COR-L47 (cell line): ENCODE measurements at regions not wholly inside any gene's neighbourhood (a gene's known extent, or its start where the extent isn't known, plus 50 kb on each side); places are given as distances from the start of the nearest gene placed in this dataset.
"Not testable (repeated sequence)": the region's sequence is repeated elsewhere in the genome, so short reads cannot be mapped to it uniquely, and the experiment has no call there.

Source experiments
- DNase-seq: peaks from one replicate; lab custom pipeline; 2025; lab: John Stamatoyannopoulos, UW

DNA sequence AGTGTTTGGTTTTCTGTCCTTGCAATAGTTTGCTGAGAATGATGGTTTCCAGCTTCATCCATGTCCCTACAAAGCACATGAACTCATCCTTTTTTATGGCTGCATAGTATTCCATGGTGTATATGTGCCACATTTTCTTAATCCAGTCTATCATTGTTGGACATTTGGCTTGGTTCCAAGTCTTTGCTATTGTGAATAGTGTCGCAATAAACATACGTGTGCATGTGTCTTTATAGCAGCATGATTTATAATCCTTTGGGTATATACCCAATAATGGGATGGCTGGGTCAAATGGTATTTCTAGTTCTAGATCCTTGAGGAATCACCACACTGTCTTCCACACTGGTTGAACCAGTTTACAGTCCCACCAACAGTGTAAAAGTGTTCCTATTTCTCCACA lies 269.8 kb upstream of the DCN start:
- not testable (repeated sequence) for DNase-seq

- no peak for DNase-seq
These were observed 259.7 kb upstream of the DCN start for GRCh38 chr12:91441993-91442952.

DNA sequence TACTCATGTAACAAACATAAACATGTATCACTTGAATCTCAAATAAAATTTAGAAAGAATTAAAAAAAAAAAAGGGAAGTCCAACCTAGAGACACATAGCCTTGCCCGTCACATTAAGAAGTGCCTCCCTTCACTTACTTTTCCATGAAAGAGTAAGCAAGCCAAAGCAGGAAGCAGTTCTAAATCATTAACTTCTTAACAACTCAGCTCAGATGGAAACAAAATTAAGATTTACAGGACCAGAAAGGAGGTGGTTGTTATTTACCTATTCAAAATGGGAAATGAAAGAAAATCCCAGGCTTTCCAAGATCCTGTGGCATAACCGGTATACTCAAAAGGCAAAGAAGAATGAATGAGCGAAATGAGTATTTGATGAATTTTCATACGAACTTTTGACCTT lies 258.6 kb upstream of the DCN start:
- no peak for DNase-seq

DNA sequence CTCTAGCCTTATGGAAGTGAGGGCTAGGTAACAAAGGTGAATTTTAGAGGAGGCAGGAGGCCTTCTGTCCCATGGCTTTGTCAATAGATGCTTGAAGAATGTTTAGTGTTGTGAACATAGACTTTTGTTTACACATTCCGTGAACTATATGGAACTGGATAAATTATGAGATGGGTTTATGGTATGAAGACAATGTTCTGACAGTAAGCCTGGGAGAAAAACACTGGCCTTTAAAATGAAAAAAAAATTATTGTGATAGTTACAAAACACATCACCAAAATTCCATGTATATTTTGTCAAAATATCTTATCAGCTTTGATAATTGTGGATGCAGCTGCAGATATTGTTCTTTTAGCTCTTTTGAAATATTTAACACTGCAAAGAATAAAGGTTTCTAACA lies 251.5 kb upstream of the DCN start:
- no peak for DNase-seq

GRCh38 chr12:91432755-91433154 lies 250.1 kb upstream of the DCN start:
- no peak for DNase-seq

DNA sequence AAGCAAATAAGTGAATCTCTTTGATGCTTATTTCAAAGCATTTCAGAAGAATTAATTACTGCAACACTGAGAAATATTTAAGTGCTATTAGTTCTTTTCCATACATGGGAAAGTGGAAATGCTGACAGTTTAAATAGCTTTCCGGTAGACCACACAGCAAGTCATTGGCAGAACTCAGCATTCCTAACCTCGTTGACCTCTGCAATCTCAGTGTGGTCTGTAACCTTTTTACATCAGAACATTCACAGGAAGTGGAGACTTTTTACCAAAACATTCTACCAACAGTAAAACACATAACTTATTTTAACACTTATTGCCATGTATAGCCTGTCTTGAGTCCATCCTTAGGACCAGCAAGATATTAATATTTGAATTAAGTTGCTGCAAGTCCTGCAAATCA lies 249.5 kb upstream of the DCN start:
- no peak for DNase-seq

DNA sequence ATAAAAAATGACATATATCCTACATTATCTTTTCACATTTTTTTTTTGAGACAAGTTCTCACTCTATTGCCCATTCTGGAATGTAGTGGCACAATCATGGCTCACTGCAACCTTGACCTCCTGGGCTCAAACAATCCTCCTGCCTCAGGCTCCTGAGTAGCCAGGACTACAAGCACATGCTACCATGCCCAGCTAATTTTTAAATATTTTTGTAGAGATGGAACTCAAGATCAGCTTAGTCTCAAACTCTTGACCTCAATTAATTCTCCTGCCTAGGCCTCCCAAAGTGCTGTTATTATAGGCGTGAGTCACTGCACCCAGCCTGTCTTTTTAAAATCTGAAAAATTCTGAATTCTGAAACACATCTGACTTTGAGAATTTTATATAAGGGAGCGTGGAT lies 241.9 kb upstream of the DCN start:
- DNase-seq: no peak

- DNase-seq: no peak
These were observed 241.1 kb upstream of the DCN start for GRCh38 chr12:91423693-91424050.

- no peak for DNase-seq
These were observed 240.4 kb upstream of the DCN start for GRCh38 chr12:91422811-91423692.

DNA sequence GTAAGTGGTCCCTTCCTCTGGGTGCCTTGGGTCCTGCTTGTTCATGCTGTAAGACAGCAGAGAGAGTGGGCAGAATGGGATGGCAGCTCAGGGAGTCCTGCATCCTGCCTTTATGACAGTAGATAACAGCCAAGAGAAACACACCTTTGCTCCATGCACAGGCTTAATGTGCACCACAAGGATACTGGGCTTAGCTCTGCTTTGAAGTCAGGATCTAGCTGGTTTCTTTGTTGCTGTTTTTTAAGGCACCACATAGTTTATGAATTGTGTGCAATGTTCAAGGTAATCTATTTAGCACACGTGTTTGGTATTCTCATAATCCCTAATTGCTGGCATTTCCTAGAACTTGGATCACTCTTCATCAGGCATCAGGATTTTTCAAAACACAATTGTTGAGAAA lies 239.5 kb upstream of the DCN start:
- no peak for DNase-seq

DNA sequence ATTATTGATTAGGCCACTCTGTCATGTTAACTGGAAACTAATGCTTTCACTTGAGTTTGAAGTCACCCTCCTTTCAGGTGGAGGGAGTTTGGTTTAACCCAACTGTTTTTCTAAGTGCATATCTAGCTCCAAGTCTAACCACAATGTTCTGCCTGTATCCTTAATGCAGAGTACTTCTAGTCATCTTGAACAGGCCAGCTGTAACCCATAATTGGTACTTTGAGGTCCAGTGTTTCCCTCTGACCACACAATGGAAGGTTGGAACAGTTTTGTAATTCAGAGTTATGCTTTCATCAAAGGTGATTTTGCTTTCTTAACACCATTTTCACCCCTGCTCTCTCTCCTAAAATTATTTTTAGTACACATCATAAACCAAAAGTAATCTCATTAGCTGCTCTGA lies 237.2 kb upstream of the DCN start:
- no peak for DNase-seq

GRCh38 chr12:91418221-91419090 lies 235.8 kb upstream of the DCN start:
- no peak for DNase-seq

DNA sequence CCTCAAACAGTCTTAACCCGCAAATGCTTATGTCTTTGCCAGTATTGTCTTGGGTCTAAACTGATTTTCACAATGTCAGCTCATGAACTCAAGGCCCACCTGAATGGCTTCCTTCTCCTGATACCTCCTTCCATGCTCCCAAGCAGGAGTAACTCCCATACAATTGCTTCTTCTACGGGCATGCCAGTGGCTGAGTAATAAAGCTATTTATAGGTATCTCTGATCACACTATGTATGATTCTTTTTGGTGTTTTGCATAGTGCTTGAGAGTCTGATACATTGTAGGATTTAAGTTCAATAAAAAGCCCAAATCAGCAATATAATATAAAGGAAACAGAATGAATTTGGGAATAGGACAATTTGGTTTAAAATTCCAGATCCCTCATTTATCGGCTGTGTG lies 235.0 kb upstream of the DCN start:
- no peak for DNase-seq

DNA sequence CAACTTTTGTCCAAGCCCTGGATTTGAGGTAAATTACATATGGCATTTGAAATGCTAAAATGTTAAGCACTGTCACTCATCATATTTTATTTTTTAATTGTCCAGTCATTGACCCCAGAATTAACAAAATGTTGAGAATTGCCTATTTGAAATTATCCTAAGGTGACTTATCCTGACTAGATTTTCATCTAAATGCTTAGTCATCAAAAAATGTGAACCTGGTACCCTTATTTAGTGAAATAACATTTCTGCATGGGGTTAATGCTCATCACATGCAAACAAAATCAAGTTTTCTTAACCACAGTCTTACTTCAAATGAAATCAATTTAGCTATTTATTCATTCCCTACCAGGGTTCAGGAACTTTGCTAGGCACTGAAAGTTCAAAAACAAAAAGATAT lies 232.0 kb upstream of the DCN start:
- DNase-seq: no peak

DNA sequence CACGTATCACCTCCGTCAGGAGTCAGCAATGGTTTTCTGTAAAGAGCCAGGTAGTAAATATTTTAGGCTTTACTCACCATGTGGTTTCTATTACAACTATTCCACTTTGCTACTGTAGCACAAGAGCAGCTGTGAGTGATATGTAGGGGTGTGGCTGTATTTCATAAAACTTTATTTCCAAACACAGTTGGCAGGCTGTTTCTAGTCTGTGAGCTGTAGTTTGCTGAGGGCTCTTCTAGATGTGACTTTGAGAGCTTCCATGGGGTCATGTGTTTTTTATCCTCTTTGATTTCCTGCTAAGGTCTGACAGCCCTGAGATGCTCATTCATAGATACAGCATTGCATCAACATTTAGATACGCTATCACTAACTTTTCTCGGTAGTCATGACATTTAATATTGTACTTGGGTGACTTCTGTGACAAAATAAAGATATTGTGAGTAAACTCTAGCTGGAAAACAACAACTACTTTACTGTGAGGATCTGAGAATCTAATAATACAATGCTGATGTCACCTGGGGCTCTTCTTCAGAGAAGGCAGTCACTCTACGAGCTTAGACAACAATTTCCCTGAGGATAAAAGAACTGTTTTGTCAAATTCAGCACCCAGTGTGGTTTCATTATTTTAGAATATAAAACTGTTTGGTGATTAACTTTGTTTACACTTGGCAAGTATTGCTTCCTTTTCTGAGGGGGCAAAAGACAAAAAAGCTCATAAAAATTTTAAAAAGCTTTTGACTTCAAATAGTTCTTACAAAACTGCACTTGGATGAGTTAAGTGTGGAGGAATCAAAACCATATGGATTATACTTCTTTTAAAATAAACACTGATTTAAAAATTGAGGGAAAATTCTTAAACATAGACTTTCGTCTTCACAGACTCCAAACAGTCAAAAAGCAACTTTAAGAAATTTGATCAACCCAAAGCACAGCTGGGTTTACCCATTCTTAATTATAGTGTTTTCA lies 231.2 kb upstream of the DCN start:
- DNase-seq: no peak

GRCh38 chr12:91406920-91407341 lies 224.3 kb upstream of the DCN start:
- no peak for DNase-seq

- DNase-seq: no peak
These were observed 221.8 kb upstream of the DCN start for GRCh38 chr12:91404441-91404840.

DNA sequence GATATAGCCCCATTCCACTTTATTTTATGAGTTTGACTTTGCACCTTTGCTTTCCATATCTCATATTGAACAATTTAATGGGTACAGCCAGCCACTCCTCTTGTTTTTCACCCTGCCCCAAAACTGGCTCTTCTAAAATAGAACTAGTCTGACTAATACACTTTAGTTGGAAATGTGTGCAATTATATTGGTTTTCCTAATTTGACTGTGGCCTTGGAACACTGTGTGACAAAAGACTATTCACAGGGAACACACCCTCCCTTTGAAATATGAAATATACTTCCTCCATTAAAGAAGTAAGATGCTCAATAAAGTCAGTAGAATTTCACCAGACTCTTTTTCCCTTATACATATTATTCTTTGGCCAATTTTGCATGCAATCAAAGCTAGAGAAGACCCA lies 218.6 kb upstream of the DCN start:
- no peak for DNase-seq

- DNase-seq: no peak
These were observed 217.7 kb upstream of the DCN start for GRCh38 chr12:91400271-91400670.

DNA sequence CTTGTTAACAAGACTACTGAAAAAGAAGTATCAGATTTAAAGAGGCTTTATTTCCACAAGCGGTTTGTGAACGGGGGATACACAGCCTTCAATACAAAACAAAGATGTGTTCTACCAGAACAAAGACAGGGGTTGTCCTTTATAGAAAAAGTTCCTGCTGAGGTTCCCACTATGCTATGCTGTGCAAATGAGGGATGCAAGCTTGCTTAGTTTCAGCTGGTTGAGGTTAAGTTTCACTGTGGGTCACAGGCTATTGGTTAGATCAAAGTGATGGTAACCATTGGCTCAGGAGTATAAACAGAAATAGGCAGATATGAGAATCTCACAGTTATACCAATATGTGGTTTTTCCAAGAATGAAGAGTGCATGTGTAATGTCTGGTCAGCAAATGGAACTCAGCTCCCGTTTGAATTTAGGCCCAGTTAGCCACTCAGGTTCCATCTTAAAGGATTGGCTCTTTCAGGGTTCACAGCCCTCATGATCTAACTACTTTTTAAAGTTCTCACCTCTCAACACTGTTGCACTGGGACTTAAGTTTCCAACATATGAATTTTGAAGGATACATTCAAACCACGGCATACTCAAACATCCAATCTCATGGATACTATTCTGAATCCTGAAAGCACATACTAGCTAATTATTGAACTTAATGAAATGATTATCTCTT lies 215.4 kb upstream of the DCN start:
- DNase-seq: no peak
